K562 (cell line): ENCODE measurements at regions not wholly inside any gene's neighbourhood (a gene's known extent, or its start where the extent isn't known, plus 50 kb on each side); places are given as distances from the start of the nearest gene placed in this dataset.

Experiments used
- ATAC-seq: fragments of 200-7000 bp; cut with Tn5 transposase; 3 replicates; pipeline ENCODE4 v1.9.1; 2020; ENCODE audit warnings: moderate library complexity
- BruUV-seq: library from RNA; stranded (reverse); fragments of 400-500 nt; replicated peaks from 2 replicates; lab custom pipeline; 2021; lab: Mats Ljungman, UMichigan
- CTCF ChIA-PET: fragments of 300-600 bp; formaldehyde crosslinking; extraction: SDS; loops from one replicate; lab custom pipeline; 2021; ENCODE audit warnings: low intra/inter-chr PET ratio; lab: Yijun Ruan, JAX
- POLR2A ChIA-PET: fragments of 300-600, 350-650 bp; sonication (Branson Sonifier 250); formaldehyde crosslinking; extraction: SDS; loops from one replicate; lab custom pipeline; 2021; ENCODE audit warnings: antibody characterized with exemption, inconsistent platforms; lab: Yijun Ruan, JAX
- DNase-seq, 4 experiments: peaks; one replicate each; pipeline versions ENCODE4 v3.0.0 to v3.0.0-alpha.2; 2011 to 2018; ENCODE audit warnings: low spot score in 3 of 4, mixed read lengths in 3 of 4; ENCODE audit errors: extremely low read depth in 1 of 4
- FAIRE-seq: peaks from 2 replicates; lab custom pipeline; 2011; peaks lifted over from hg19 to GRCh38; lab: Jason Lieb, UNC
- H2AFZ ChIP-seq: 2 replicates; pipeline ENCODE4 v1.6.0; 2011; ENCODE audit warnings: low read depth, low read length, control low read depth, inconsistent platforms
- H3K27ac ChIP-seq: fragments of 200-600 bp; 3 replicates; pipeline ENCODE4 v1.8.0; 2011; ENCODE audit warnings: low read depth, mild to moderate bottlenecking, control low read depth, inconsistent platforms, low read length, moderate library complexity, mixed read lengths; ENCODE audit errors: extremely low read depth
- H3K27me3 ChIP-seq, 2 experiments: fragments of 300-600 bp in 1 of 2; 2 replicates in 1 of 2; 3 replicates in 1 of 2; pipeline versions ENCODE4 v1.6.0 to v1.8.0; 2011; ENCODE audit warnings: inconsistent platforms in 2 of 2, low read length in 2 of 2, mild to moderate bottlenecking in 1 of 2, mixed read lengths in 1 of 2, moderate library complexity in 1 of 2; ENCODE audit not compliant: control insufficient read depth in 2 of 2, insufficient read depth in 2 of 2
- H3K36me3 ChIP-seq: fragments of 300-600 bp; 3 replicates; pipeline ENCODE4 v1.8.0; 2011; ENCODE audit warnings: mild to moderate bottlenecking, low read length, inconsistent platforms; ENCODE audit not compliant: control insufficient read depth, insufficient read depth
- H3K4me1 ChIP-seq, 2 experiments: fragments of 200-600 bp in 1 of 2; replicated peaks in 1 of 2; 2 replicates in 1 of 2; 3 replicates in 1 of 2; pipeline versions ENCODE4 v1.5.1 to v1.8.0; 2011; ENCODE audit warnings: inconsistent platforms in 2 of 2, low read length in 2 of 2, mild to moderate bottlenecking in 1 of 2, mixed read lengths in 1 of 2, moderate library complexity in 1 of 2; ENCODE audit not compliant: control insufficient read depth in 2 of 2, insufficient read depth in 2 of 2
- H3K4me2 ChIP-seq: 2 replicates; pipeline ENCODE4 v1.6.1; 2011; ENCODE audit warnings: low read length, control low read depth, inconsistent platforms, mixed read lengths; ENCODE audit not compliant: insufficient read depth
- H3K4me3 ChIP-seq: fragments of 200-600 bp; sonication (generic), shearing (Covaris generic); 2 replicates; pipeline ENCODE4 v1.5.1; 2016; ENCODE audit warnings: control low read depth, inconsistent platforms
- H3K79me2 ChIP-seq: fragments of 200-600 bp; 3 replicates; pipeline ENCODE4 v1.8.0; 2011; ENCODE audit warnings: low read length, inconsistent platforms; ENCODE audit not compliant: control insufficient read depth, insufficient read depth
- H3K9ac ChIP-seq, 2 experiments: 2 replicates each; pipeline versions ENCODE4 v1.6.0 to v1.6.1; 2011; ENCODE audit warnings: low read depth in 2 of 2, low read length in 2 of 2, control low read depth in 1 of 2, inconsistent platforms in 1 of 2, mild to moderate bottlenecking in 1 of 2, mixed read lengths in 1 of 2; ENCODE audit not compliant: insufficient read depth in 1 of 2
- H3K9me1 ChIP-seq: one replicate; pipeline ENCODE4 v1.6.0; 2011; ENCODE audit warnings: inconsistent platforms, mild to moderate bottlenecking, low read length, moderate library complexity; ENCODE audit not compliant: control insufficient read depth, insufficient read depth
- H3K9me3 ChIP-seq: replicated peaks from 2 replicates; pipeline ENCODE4 v1.5.1; 2011; ENCODE audit warnings: low read depth, low read length, inconsistent platforms; ENCODE audit not compliant: control insufficient read depth, insufficient read depth
- H4K20me1 ChIP-seq: replicated peaks from 2 replicates; pipeline ENCODE4 v1.6.1; 2011; ENCODE audit warnings: low read length, inconsistent platforms, mixed read lengths; ENCODE audit not compliant: control insufficient read depth, insufficient read depth
- ARID1B ChIP-seq: fragments of 450-650 bp; IDR thresholded peaks from 2 replicates; pipeline ENCODE4 v1.6.1; 2016; ENCODE audit warnings: antibody characterized with exemption, mild to moderate bottlenecking, inconsistent platforms
- CBFA2T2 ChIP-seq: fragments of 450-650 bp; conservative IDR thresholded peaks from 2 replicates; pipeline ENCODE4 v1.6.1; 2017; ENCODE audit warnings: mild to moderate bottlenecking
- CBX8 ChIP-seq: fragments of 200-600 bp; sonication (generic); IDR thresholded peaks from 2 replicates; pipeline ENCODE4 v1.6.1; 2012; ENCODE audit warnings: borderline replicate concordance, mixed run types, low read depth, mild to moderate bottlenecking, moderate library complexity, mixed read lengths, low read length, control low read depth, inconsistent platforms; ENCODE audit not compliant: poor library complexity, severe bottlenecking; ENCODE audit errors: extremely low read depth
- GTF2F1 ChIP-seq: IDR thresholded peaks from 2 replicates; pipeline ENCODE4 v1.6.1; 2011; ENCODE audit warnings: low read depth, low read length, improper control_type of control experiment
- MAZ ChIP-seq, 2 experiments: fragments of 450-650 bp in 1 of 2; sonication (generic) in 1 of 2; formaldehyde crosslinking; IDR thresholded peaks in 1 of 2; conservative IDR thresholded peaks in 1 of 2; 2 replicates each; pipeline versions ENCODE4 v1.4.0 to v1.5.0; 2020; ENCODE audit warnings: mild to moderate bottlenecking in 1 of 2, missing genetic modification reagents in 1 of 2
- RFX7 ChIP-seq: fragments of 250-450 bp; sonication (Bioruptor Pico); IDR thresholded peaks from 2 replicates; pipeline ENCODE4 v1.5.1; 2021; ENCODE audit warnings: mild to moderate bottlenecking
- ZNF23 ChIP-seq: fragments of 250-450 bp; sonication (Bioruptor Pico); IDR thresholded peaks from 2 replicates; pipeline ENCODE4 v1.4.0; 2020; ENCODE audit warnings: mild to moderate bottlenecking
- WGBS: fragments of 100-300 bp; shearing (Covaris generic); methylation state at CpG from one replicate; pipeline ENCODE4 v1.1.6; 2016; ENCODE audit warnings: low coverage, mixed read lengths; ENCODE audit not compliant: insufficient coverage; ENCODE audit errors: missing lambda C conversion rate; 5-methylcytosine and 5-hydroxymethylcytosine counted together
- in situ Hi-C: fragments of 300-500 bp; cut with MboI; formaldehyde crosslinking; loops from 4 replicates; pipeline ENCODE4 v1.15.0; 2018; ENCODE audit warnings: inconsistent platforms, mixed read lengths
- intact Hi-C: fragments of 100-400 bp; cut with micrococcal nuclease; formaldehyde crosslinking; loops from 2 replicates; pipeline ENCODE4 v1.14.2; 2022
- TF ChIP-seq, protein P1 (sequence below): fragments of 250-450 bp; sonication (Bioruptor Pico); IDR thresholded peaks from 2 replicates; pipeline ENCODE4 v1.8.0; 2021; ENCODE audit warnings: moderate library complexity, mild to moderate bottlenecking, inconsistent platforms
- TF ChIP-seq, protein P2 (sequence below): fragments of 450-650 bp; formaldehyde crosslinking; conservative IDR thresholded peaks from 2 replicates; pipeline ENCODE4 v1.4.0; 2022; ENCODE audit warnings: mild to moderate bottlenecking, missing genetic modification characterization

DNA sequence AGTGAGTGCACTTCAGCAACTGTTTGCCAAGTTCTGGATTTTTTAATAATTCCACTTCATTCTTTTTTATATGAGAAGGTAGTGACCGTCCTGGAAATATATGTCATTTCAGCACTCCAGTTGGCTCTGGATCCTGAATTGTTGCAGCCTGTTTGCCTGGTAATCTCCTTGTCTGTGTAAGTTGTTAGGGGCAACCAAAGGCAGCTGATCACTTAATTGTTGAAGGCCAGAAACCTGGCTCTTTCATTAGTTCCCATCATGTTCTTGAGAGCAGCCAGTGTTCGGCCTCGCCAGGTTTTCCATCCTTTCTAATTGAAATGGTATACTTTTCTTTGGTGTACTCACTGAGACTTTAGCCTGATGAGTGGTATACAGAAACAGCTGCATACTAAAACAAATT is 168.6 kb downstream of the SOX2 start (continued):
- TF ChIP-seq, protein P1, sequence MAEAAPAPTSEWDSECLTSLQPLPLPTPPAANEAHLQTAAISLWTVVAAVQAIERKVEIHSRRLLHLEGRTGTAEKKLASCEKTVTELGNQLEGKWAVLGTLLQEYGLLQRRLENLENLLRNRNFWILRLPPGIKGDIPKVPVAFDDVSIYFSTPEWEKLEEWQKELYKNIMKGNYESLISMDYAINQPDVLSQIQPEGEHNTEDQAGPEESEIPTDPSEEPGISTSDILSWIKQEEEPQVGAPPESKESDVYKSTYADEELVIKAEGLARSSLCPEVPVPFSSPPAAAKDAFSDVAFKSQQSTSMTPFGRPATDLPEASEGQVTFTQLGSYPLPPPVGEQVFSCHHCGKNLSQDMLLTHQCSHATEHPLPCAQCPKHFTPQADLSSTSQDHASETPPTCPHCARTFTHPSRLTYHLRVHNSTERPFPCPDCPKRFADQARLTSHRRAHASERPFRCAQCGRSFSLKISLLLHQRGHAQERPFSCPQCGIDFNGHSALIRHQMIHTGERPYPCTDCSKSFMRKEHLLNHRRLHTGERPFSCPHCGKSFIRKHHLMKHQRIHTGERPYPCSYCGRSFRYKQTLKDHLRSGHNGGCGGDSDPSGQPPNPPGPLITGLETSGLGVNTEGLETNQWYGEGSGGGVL (CRISPR knock-in tag), result no peak

DNA sequence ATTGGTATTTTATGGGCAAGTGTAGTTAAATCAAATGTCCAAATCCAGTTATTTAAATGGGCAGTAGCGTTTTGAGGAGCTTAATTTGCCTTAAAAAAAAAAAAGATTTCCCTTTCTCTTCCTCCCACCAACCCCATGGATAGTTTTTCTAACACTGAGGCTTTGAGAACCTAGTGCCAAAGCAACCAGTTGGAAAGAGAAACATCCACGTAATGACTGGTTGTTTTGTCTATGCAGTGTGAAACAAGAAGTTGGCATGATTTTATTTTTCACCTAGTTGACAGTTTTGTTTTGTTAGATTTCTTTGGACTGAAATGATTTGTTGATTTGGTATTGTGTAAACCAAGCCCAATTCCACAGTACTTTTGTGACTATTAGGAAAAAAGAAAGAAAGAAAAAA is 170.0 kb downstream of the SOX2 start:
- Histone ChIP-seq H3K79me2 (no peaks in the 10 kb centered on the region), H3K9me3 (no peaks in the 10 kb centered on the region), H3K9me1 (no peaks in the 10 kb centered on the region), H3K4me1 (no peaks in the 10 kb centered on the region), H3K27ac (no peak overlapping the region), H4K20me1 (no peaks in the 10 kb centered on the region), H3K4me3 (no peak overlapping the region), H3K9ac (no peak overlapping the region), H3K27me3 (no peaks in the 10 kb centered on the region), H2AFZ (no peak overlapping the region), H3K36me3 (no peaks in the 10 kb centered on the region), H3K4me2 (no peak overlapping the region)
- no TSS peak for BruUV-seq
- intact Hi-C loops, result no loop called here
- CTCF ChIA-PET, result no interaction called here
- WGBS, result 0% methylated on average over 2 of the region's 2 CpGs
- TF ChIP-seq, protein P2, sequence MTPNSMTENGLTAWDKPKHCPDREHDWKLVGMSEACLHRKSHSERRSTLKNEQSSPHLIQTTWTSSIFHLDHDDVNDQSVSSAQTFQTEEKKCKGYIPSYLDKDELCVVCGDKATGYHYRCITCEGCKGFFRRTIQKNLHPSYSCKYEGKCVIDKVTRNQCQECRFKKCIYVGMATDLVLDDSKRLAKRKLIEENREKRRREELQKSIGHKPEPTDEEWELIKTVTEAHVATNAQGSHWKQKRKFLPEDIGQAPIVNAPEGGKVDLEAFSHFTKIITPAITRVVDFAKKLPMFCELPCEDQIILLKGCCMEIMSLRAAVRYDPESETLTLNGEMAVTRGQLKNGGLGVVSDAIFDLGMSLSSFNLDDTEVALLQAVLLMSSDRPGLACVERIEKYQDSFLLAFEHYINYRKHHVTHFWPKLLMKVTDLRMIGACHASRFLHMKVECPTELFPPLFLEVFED (CRISPR knock-in tag), result no peak
- TF ChIP-seq CBFA2T2 (no peak), GTF2F1 (no peak), MAZ (CRISPR knock-in tag; conservative IDR thresholded peaks at IDR 0.05 in 1 of 2, IDR thresholded peaks at IDR 0.05 in 1 of 2) (no peak), CBX8 (no peak), RFX7 (CRISPR knock-in tag) (no peak), ARID1B (no peak), ZNF23 (no peak)
- DNase-seq, result no peak
- FAIRE-seq, result no peak
- ATAC-seq, result no peak
- POLR2A ChIA-PET, result no interaction called here
- in situ Hi-C loops, result no loop called here
